HCT116 (cell line): ENCODE measurements at regions not wholly inside any gene's neighbourhood (a gene's known extent, or its start where the extent isn't known, plus 50 kb on each side); places are given as distances from the start of the nearest gene placed in this dataset.

Experiments used
- ATAC-seq: fragments of 200-7000 bp; cut with Tn5 transposase; 2 replicates; pipeline ENCODE4 v1.9.1; 2020; ENCODE audit warnings: mild to moderate bottlenecking, moderate library complexity
- BruUV-seq: library from RNA; stranded (reverse); fragments of 400-500 nt; replicated peaks from 2 replicates; lab custom pipeline; 2021; lab: Mats Ljungman, UMichigan
- CTCF ChIA-PET: fragments of 300-600 bp; sonication (Branson Sonifier 250); formaldehyde crosslinking; loops from one replicate; lab custom pipeline; 2021; ENCODE audit warnings: antibody characterized with exemption; lab: Charles Lee
- POLR2A ChIA-PET: fragments of 300-600, 350-600 bp; sonication (Branson Sonifier 250); formaldehyde crosslinking; loops from one replicate; lab custom pipeline; 2021; ENCODE audit warnings: antibody characterized with exemption; lab: Charles Lee
- RAD21 ChIA-PET, 2 experiments: fragments of 300-600 bp; sonication (Branson Sonifier 250); formaldehyde crosslinking; loops; one replicate each; lab custom pipeline; 2023; ENCODE audit warnings: low total read pairs in 2 of 2; ENCODE audit not compliant: uncharacterized antibody in 2 of 2, unreplicated experiment in 2 of 2, low non-redundant PET in 1 of 2; lab: Charles Lee
- DNase-seq: peaks from one replicate; pipeline ENCODE4 v3.0.0-alpha.2; 2010; ENCODE audit warnings: low read depth, low spot score
- H2AFZ ChIP-seq: fragments of 200-600 bp; shearing (Covaris generic), sonication (generic); 2 replicates; pipeline ENCODE4 v1.6.1; 2017; ENCODE audit warnings: low read depth, mixed run types, mixed read lengths, antibody characterized with exemption, low read length; ENCODE audit not compliant: poor library complexity, severe bottlenecking
- H3K27ac ChIP-seq: 2 replicates; pipeline ENCODE4 v1.5.1; 2012; ENCODE audit warnings: low read depth, low read length
- H3K27me3 ChIP-seq: fragments of 200-600 bp; sonication (generic); 2 replicates; pipeline ENCODE4 v1.6.1; 2016; ENCODE audit warnings: mixed run types, low read length, mixed read lengths; ENCODE audit not compliant: insufficient read depth
- H3K36me3 ChIP-seq, 2 experiments: fragments of 200-500 bp in 1 of 2; fragments of 200-600 bp in 1 of 2; sonication (Bioruptor generic) in 1 of 2; sonication (generic) in 1 of 2; 2 replicates each; pipeline versions ENCODE4 v1.5.1 to v1.6.1; 2014 to 2016; ENCODE audit warnings: low read length in 2 of 2, inconsistent platforms in 1 of 2, mixed read lengths in 1 of 2, mixed run types in 1 of 2; ENCODE audit not compliant: insufficient read depth in 2 of 2, control insufficient read depth in 1 of 2
- H3K4me1 ChIP-seq, 2 experiments: fragments of 200-600 bp in 1 of 2; sonication (generic) in 1 of 2; 2 replicates each; pipeline versions ENCODE4 v1.5.1 to v1.6.1; 2012 to 2017; ENCODE audit warnings: low read length in 2 of 2, inconsistent platforms in 1 of 2, mild to moderate bottlenecking in 1 of 2, mixed read lengths in 1 of 2, mixed run types in 1 of 2, moderate library complexity in 1 of 2; ENCODE audit not compliant: insufficient read depth in 2 of 2, control insufficient read depth in 1 of 2
- H3K4me2 ChIP-seq: fragments of 200-600 bp; sonication (generic); 2 replicates; pipeline ENCODE4 v1.6.1; 2017; ENCODE audit warnings: mixed run types, low read length, mixed read lengths
- H3K4me3 ChIP-seq, 2 experiments: fragments of 200-600 bp in 1 of 2; sonication (generic) in 1 of 2; replicated peaks in 1 of 2; 2 replicates each; pipeline ENCODE4 v1.5.1; 2011 to 2016; ENCODE audit warnings: low read length in 2 of 2, control low read depth in 1 of 2, low read depth in 1 of 2, mild to moderate bottlenecking in 1 of 2, mixed read lengths in 1 of 2, mixed run types in 1 of 2
- H3K79me2 ChIP-seq: fragments of 200-600 bp; sonication (generic); 2 replicates; pipeline ENCODE4 v1.6.1; 2017; ENCODE audit warnings: mild to moderate bottlenecking, mixed run types, low read length, moderate library complexity, mixed read lengths; ENCODE audit not compliant: insufficient read depth
- H3K9ac ChIP-seq: fragments of 200-600 bp; sonication (generic); 2 replicates; pipeline ENCODE4 v1.6.1; 2016; ENCODE audit warnings: low read length, mixed read lengths
- H3K9me2 ChIP-seq: fragments of 200-600 bp; sonication (generic), shearing (Covaris generic); 2 replicates; pipeline ENCODE4 v1.6.1; 2017; ENCODE audit warnings: mixed run types, mild to moderate bottlenecking, moderate library complexity; ENCODE audit not compliant: insufficient read depth
- H3K9me3 ChIP-seq, 2 experiments: fragments of 200-500 bp in 1 of 2; fragments of 200-600 bp in 1 of 2; sonication (Bioruptor generic) in 1 of 2; sonication (generic) in 1 of 2; 2 replicates each; pipeline ENCODE4 v1.6.1; 2014 to 2017; ENCODE audit warnings: low read length in 2 of 2, mixed read lengths in 2 of 2, inconsistent platforms in 1 of 2, low read depth in 1 of 2, mild to moderate bottlenecking in 1 of 2, mixed run types in 1 of 2, moderate library complexity in 1 of 2; ENCODE audit not compliant: control insufficient read depth in 1 of 2, insufficient read depth in 1 of 2
- H4K20me1 ChIP-seq: fragments of 200-600 bp; sonication (generic), shearing (Covaris generic); 2 replicates; pipeline ENCODE4 v1.6.1; 2017; ENCODE audit warnings: mixed run types, mild to moderate bottlenecking, moderate library complexity; ENCODE audit not compliant: insufficient read depth
- CEBPB ChIP-seq: IDR thresholded peaks from 2 replicates; pipeline ENCODE4 v1.6.1; 2012; ENCODE audit warnings: low read depth
- CTCF ChIP-seq, 3 experiments: fragments of 200-600 bp in 1 of 3; sonication (generic) in 1 of 3; IDR thresholded peaks in 2 of 3; conservative IDR thresholded peaks in 1 of 3; 2 replicates each; pipeline ENCODE4 v1.5.1; 2012 to 2017; ENCODE audit warnings: low read depth in 2 of 3, low read length in 2 of 3, antibody characterized with exemption in 1 of 3, borderline replicate concordance in 1 of 3, control low read depth in 1 of 3, mild to moderate bottlenecking in 1 of 3, mixed read lengths in 1 of 3, mixed run types in 1 of 3, moderate library complexity in 1 of 3; ENCODE audit not compliant: insufficient read depth in 1 of 3
- EZH2 ChIP-seq: fragments of 200-600 bp; sonication (generic); IDR thresholded peaks from 2 replicates; pipeline ENCODE4 v1.6.1; 2017; ENCODE audit warnings: antibody characterized with exemption, mixed run types
- EZH2phosphoT487 ChIP-seq: fragments of 200-600 bp; IDR thresholded peaks from 2 replicates; pipeline ENCODE4 v1.6.1; 2018; ENCODE audit warnings: antibody characterized with exemption, borderline replicate concordance
- POLR2AphosphoS5 ChIP-seq: IDR thresholded peaks from 2 replicates; pipeline ENCODE4 v1.6.1; 2011; ENCODE audit warnings: mild to moderate bottlenecking, low read depth, low read length, moderate library complexity
- SIN3A ChIP-seq: IDR thresholded peaks from 2 replicates; pipeline ENCODE4 v1.6.1; 2012; ENCODE audit warnings: low read depth
- YY1 ChIP-seq: IDR thresholded peaks from 2 replicates; pipeline ENCODE4 v1.6.1; 2011; ENCODE audit warnings: low read length, low read depth, moderate library complexity, mild to moderate bottlenecking; ENCODE audit not compliant: insufficient replicate concordance; ENCODE audit errors: extremely low read depth
- ZBTB33 ChIP-seq: IDR thresholded peaks from 2 replicates; pipeline ENCODE4 v1.6.1; 2011; ENCODE audit warnings: mild to moderate bottlenecking, low read length, moderate library complexity; ENCODE audit not compliant: insufficient replicate concordance; ENCODE audit errors: extremely low read depth
- ZFX ChIP-seq: fragments of 450-650 bp; IDR thresholded peaks from 2 replicates; pipeline ENCODE4 v1.6.1; 2017
- ZNF274 ChIP-seq: fragments of 200-500 bp; sonication (Bioruptor generic); IDR thresholded peaks from 2 replicates; pipeline ENCODE4 v1.6.1; 2014; ENCODE audit warnings: mild to moderate bottlenecking, low read depth, low read length, inconsistent platforms
- intact Hi-C: fragments of 100-400 bp; cut with micrococcal nuclease; formaldehyde crosslinking; loops from 2 replicates; pipeline ENCODE4 v1.10.0; 2022

GRCh38 chr21:34215911-34216717 lies 142.7 kb downstream of the MRPS6 start:
- H3K9me3 ChIP-seq, result no peaks in the 10 kb centered on the region
- ChIA-PET POLR2A (no interaction called here), RAD21 (no interaction called here), CTCF (no interaction called here)
- BruUV-seq, result no TSS peak
- DNase-seq (no peak), ATAC-seq (no peak)
- H3K79me2 ChIP-seq, result no peaks in the 10 kb centered on the region
- no peak overlapping the region for H2AFZ ChIP-seq
- H3K36me3 ChIP-seq, result no peaks in the 10 kb centered on the region
- no peak overlapping the region for H3K27ac ChIP-seq
- no peaks in the 10 kb centered on the region for H3K9me2 ChIP-seq
- TF ChIP-seq EZH2phosphoT487 (no peak), CEBPB (no peak), POLR2AphosphoS5 (no peak), ZFX (no peak), CTCF (IDR thresholded peaks at IDR 0.05 in 2 of 3, conservative IDR thresholded peaks at IDR 0.05 in 1 of 3; ENCODE audit: borderline replicate concordance in 1 of 3, insufficient read depth in 1 of 3, low read depth in 2 of 3, low read length in 2 of 3) (no peak), YY1 (no peak), SIN3A (no peak), ZNF274 (no peak), EZH2 (no peak), ZBTB33 (no peak)
- no peaks in the 10 kb centered on the region for H3K27me3 ChIP-seq
- intact Hi-C loops, result no loop called here
- H4K20me1 ChIP-seq, result no peaks in the 10 kb centered on the region
- no peaks in the 10 kb centered on the region for H3K4me1 ChIP-seq
- no peak overlapping the region for H3K4me2 ChIP-seq
- H3K4me3 ChIP-seq, result no peak overlapping the region
- H3K9ac ChIP-seq, result no peak overlapping the region
